ENCODE measurements at regions not wholly inside any gene's neighbourhood (a gene's known extent, or its start where the extent isn't known, plus 50 kb on each side); places are given as distances from the start of the nearest gene placed in this dataset.

DNA sequence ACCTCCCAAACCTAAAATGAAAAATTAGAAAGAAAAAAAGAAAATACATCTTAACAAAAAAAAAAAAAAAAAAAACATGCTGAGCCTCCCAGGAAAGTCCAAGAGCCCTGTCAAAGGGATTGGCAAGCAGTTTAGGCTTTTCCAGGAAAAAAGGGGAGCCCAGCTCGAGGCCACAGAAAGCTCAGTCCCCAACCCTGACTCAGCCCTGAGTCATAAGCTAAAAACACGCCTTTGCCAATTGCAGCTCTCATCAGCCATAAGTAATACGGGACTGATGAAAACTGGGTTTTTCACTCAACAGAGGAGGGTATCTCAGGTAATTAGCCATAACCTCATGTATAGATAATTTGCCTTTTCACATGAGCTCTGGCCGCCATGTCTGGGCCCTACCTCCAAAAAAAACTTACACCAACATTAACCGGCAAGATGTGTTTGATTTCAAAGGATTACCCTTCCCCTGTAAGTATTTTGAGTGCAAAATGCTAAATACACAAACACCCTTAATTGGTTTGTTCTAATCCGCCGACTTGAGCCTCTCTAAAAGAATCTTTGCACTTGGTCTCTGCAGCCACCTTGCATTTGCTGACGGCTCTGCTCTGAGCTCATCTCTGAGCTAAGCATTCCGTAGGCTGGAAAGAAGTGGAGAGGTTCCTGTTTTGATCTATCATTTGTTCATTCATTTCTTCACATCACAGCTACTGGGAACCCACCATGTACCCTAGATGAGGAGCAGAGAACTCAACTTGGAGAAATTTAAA, 319.2 kb downstream of the BCL11B start:
- no peaks in the 10 kb centered on the region for H3K27me3 ChIP-seq (ENCODE audit: insufficient read depth, insufficient read length)
- TF ChIP-seq YY1 (IDR thresholded peaks at IDR 0.05; ENCODE audit: insufficient read depth, insufficient read length) (no peak), ZNF274 (IDR thresholded peaks at IDR 0.05; ENCODE audit: low read depth, low read length) (no peak), SUZ12 (IDR thresholded peaks at IDR 0.05; ENCODE audit: extremely low read depth, insufficient read depth, insufficient read length) (no peak)
- peaks cover 8% of the 10 kb centered on the region; the same call in 1 of the 2 replicates for H3K9me3 ChIP-seq (ENCODE audit: insufficient read depth, low read length)
- H3K4me1 ChIP-seq (ENCODE audit: insufficient read depth, insufficient read length): peaks cover 4% of the 10 kb centered on the region
- DNase-seq (ENCODE audit: low read depth, low spot score): no peak
- no peak overlapping the region for H3K4me3 ChIP-seq (ENCODE audit: insufficient read length, low read depth)
- no peaks in the 10 kb centered on the region for H3K36me3 ChIP-seq (ENCODE audit: insufficient read depth, insufficient read length, low read length)
- no peak overlapping the region for H3K9ac ChIP-seq (ENCODE audit: insufficient read length, low read depth)

GRCh38 chr14:98953551-98954348, 318.2 kb downstream of the BCL11B start:
- TF ChIP-seq SUZ12 (IDR thresholded peaks at IDR 0.05; ENCODE audit: extremely low read depth, insufficient read depth, insufficient read length) (no peak), YY1 (IDR thresholded peaks at IDR 0.05; ENCODE audit: insufficient read depth, insufficient read length) (no peak), ZNF274 (IDR thresholded peaks at IDR 0.05; ENCODE audit: low read depth, low read length) (no peak)
- H3K4me3 ChIP-seq (ENCODE audit: insufficient read length, low read depth): no peak overlapping the region
- DNase-seq (ENCODE audit: low read depth, low spot score): no peak
- H3K27me3 ChIP-seq (ENCODE audit: insufficient read depth, insufficient read length): no peaks in the 10 kb centered on the region
- H3K4me1 ChIP-seq (ENCODE audit: insufficient read depth, insufficient read length): peaks cover 4% of the 10 kb centered on the region
- H3K9ac ChIP-seq (ENCODE audit: insufficient read length, low read depth): no peak overlapping the region
- H3K36me3 ChIP-seq (ENCODE audit: insufficient read depth, insufficient read length, low read length): no peaks in the 10 kb centered on the region
- peaks cover 4% of the 10 kb centered on the region; the same call in 1 of the 2 replicates for H3K9me3 ChIP-seq (ENCODE audit: insufficient read depth, low read length)

- Histone ChIP-seq H3K4me1 (ENCODE audit: insufficient read depth, insufficient read length) (peaks cover 4% of the 10 kb centered on the region), H3K4me3 (ENCODE audit: insufficient read length, low read depth) (no peak overlapping the region), H3K9ac (ENCODE audit: insufficient read length, low read depth) (no peak overlapping the region), H3K9me3 (ENCODE audit: insufficient read depth, low read length) (no peaks in the 10 kb centered on the region), H3K27me3 (ENCODE audit: insufficient read depth, insufficient read length) (no peaks in the 10 kb centered on the region), H3K36me3 (ENCODE audit: insufficient read depth, insufficient read length, low read length) (no peaks in the 10 kb centered on the region)
- no peak for TF ChIP-seq ZNF274 (IDR thresholded peaks at IDR 0.05; ENCODE audit: low read depth, low read length)
- no peak for TF ChIP-seq SUZ12 (IDR thresholded peaks at IDR 0.05; ENCODE audit: extremely low read depth, insufficient read depth, insufficient read length)
- TF ChIP-seq YY1 (IDR thresholded peaks at IDR 0.05; ENCODE audit: insufficient read depth, insufficient read length): no peak
- no peak for DNase-seq (ENCODE audit: low read depth, low spot score)
These were observed 317.5 kb downstream of the BCL11B start for GRCh38 chr14:98954349-98955000.

DNA sequence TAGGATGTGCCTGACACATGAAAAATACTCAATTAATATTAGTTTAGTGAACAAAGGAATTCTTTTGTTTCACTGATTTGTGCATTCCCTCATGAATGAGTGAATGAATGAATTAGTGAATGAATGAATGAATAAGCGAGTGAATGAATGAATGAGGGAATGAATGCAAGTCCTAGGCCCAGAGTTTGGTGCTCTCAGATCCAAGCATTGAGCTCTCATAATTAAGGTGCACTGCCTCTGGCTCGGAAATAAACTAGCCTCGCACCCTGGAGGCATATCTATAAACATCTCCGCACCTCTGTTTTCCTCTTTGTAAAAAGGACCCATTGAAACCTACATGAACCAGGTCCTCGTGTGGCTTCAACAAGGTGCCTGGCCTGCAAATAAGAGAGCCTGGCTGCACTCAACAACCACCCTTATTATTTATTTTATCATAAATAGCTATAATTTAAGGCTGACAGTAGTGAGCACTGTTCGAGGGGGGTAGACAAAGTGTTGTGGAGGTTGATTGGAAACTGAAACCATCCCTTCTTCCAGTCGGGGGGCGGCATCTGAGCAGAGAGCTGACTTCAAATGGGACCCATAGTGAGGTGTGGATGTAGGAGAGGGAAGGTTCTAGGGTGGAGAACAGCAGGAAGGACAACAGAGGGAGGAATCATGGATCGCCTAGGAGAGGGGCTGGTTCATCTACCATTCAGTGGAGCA, 316.8 kb downstream of the BCL11B start:
- Histone ChIP-seq H3K4me1 (ENCODE audit: insufficient read depth, insufficient read length) (no peaks in the 10 kb centered on the region), H3K9ac (ENCODE audit: insufficient read length, low read depth) (no peak overlapping the region), H3K36me3 (ENCODE audit: insufficient read depth, insufficient read length, low read length) (no peaks in the 10 kb centered on the region), H3K27me3 (ENCODE audit: insufficient read depth, insufficient read length) (no peaks in the 10 kb centered on the region), H3K4me3 (ENCODE audit: insufficient read length, low read depth) (no peak overlapping the region), H3K9me3 (ENCODE audit: insufficient read depth, low read length) (no peaks in the 10 kb centered on the region)
- TF ChIP-seq YY1 (IDR thresholded peaks at IDR 0.05; ENCODE audit: insufficient read depth, insufficient read length): no peak
- no peak for TF ChIP-seq SUZ12 (IDR thresholded peaks at IDR 0.05; ENCODE audit: extremely low read depth, insufficient read depth, insufficient read length)
- TF ChIP-seq ZNF274 (IDR thresholded peaks at IDR 0.05; ENCODE audit: low read depth, low read length): no peak
- DNase-seq (ENCODE audit: low read depth, low spot score): no peak

GRCh38 chr14:98955741-98956070, 316.3 kb downstream of the BCL11B start:
- Histone ChIP-seq H3K36me3 (ENCODE audit: insufficient read depth, insufficient read length, low read length) (no peaks in the 10 kb centered on the region), H3K9me3 (ENCODE audit: insufficient read depth, low read length) (no peaks in the 10 kb centered on the region), H3K9ac (ENCODE audit: insufficient read length, low read depth) (no peak overlapping the region), H3K4me3 (ENCODE audit: insufficient read length, low read depth) (no peak overlapping the region), H3K4me1 (ENCODE audit: insufficient read depth, insufficient read length) (peaks cover 2% of the 10 kb centered on the region), H3K27me3 (ENCODE audit: insufficient read depth, insufficient read length) (no peaks in the 10 kb centered on the region)
- DNase-seq (ENCODE audit: low read depth, low spot score): no peak
- TF ChIP-seq SUZ12 (IDR thresholded peaks at IDR 0.05; ENCODE audit: extremely low read depth, insufficient read depth, insufficient read length): no peak
- TF ChIP-seq YY1 (IDR thresholded peaks at IDR 0.05; ENCODE audit: insufficient read depth, insufficient read length): no peak

GRCh38 chr14:98956181-98956580, 315.8 kb downstream of the BCL11B start:
- TF ChIP-seq SUZ12 (IDR thresholded peaks at IDR 0.05; ENCODE audit: extremely low read depth, insufficient read depth, insufficient read length) (no peak), ZNF274 (IDR thresholded peaks at IDR 0.05; ENCODE audit: low read depth, low read length) (no peak), YY1 (IDR thresholded peaks at IDR 0.05; ENCODE audit: insufficient read depth, insufficient read length) (no peak)
- DNase-seq (ENCODE audit: low read depth, low spot score): no peak
- Histone ChIP-seq H3K36me3 (ENCODE audit: insufficient read depth, insufficient read length, low read length) (no peaks in the 10 kb centered on the region), H3K9ac (ENCODE audit: insufficient read length, low read depth) (no peak overlapping the region), H3K4me1 (ENCODE audit: insufficient read depth, insufficient read length) (peaks cover 2% of the 10 kb centered on the region), H3K4me3 (ENCODE audit: insufficient read length, low read depth) (no peak overlapping the region), H3K9me3 (ENCODE audit: insufficient read depth, low read length) (no peaks in the 10 kb centered on the region), H3K27me3 (ENCODE audit: insufficient read depth, insufficient read length) (no peaks in the 10 kb centered on the region)
